ENCODE measurements at regions not wholly inside any gene's neighbourhood (a gene's known extent, or its start where the extent isn't known, plus 50 kb on each side); places are given as distances from the start of the nearest gene placed in this dataset.

DNA sequence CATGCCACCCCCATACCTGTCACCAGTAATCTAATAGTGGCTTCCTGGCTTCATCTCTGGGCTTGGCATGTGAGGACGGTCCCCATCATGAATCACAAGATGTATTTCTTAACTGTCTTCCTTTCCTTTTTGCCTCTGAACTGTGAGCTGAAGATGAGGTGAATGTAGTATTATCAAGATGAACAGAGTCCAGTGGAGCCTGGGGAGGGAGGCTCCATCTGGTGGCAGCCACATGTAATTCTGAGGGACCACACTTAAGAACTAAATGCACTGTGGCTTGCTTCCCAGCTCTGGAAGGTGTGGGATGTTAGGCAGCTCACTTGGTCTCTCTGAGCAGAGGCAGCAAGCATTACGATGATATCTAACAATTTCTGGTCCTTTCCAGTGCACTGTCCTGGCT, 354.9 kb upstream of the ASIC2 start:
- Histone ChIP-seq H4K20me1 (ENCODE audit: insufficient read depth, low read length, poor library complexity, severe bottlenecking) (no peaks in the 10 kb centered on the region), H3K36me3 (ENCODE audit: insufficient read depth, low read length) (no peaks in the 10 kb centered on the region), H3K79me2 (ENCODE audit: insufficient read depth, low read length) (no peaks in the 10 kb centered on the region), H2AFZ (ENCODE audit: low read length) (no peak overlapping the region), H3F3A (ENCODE audit: low read depth) (no peaks in the 10 kb centered on the region), H3K9me2 (replicated peaks; ENCODE audit: low read depth, low read length) (no peaks in the 10 kb centered on the region), H3K9me3 (ENCODE audit: insufficient read depth, low read depth, low read length) (no peaks in the 10 kb centered on the region), H3K4me3 (ENCODE audit: low read length, poor library complexity, severe bottlenecking) (no peak overlapping the region), H3K9ac (ENCODE audit: low read depth, low read length, poor library complexity, severe bottlenecking) (no peak overlapping the region), H3K4me2 (ENCODE audit: low read depth, low read length, poor library complexity, severe bottlenecking) (no peak overlapping the region), H3K4me1 (ENCODE audit: insufficient read depth, low read length, poor library complexity, severe bottlenecking) (no peaks in the 10 kb centered on the region), H3K27me3 (ENCODE audit: insufficient read depth, low read length, poor library complexity, severe bottlenecking) (no peaks in the 10 kb centered on the region)
- no peak for TF ChIP-seq EZH2phosphoT487 (IDR thresholded peaks at IDR 0.05; ENCODE audit: borderline replicate concordance)
- TF ChIP-seq, protein P1, sequence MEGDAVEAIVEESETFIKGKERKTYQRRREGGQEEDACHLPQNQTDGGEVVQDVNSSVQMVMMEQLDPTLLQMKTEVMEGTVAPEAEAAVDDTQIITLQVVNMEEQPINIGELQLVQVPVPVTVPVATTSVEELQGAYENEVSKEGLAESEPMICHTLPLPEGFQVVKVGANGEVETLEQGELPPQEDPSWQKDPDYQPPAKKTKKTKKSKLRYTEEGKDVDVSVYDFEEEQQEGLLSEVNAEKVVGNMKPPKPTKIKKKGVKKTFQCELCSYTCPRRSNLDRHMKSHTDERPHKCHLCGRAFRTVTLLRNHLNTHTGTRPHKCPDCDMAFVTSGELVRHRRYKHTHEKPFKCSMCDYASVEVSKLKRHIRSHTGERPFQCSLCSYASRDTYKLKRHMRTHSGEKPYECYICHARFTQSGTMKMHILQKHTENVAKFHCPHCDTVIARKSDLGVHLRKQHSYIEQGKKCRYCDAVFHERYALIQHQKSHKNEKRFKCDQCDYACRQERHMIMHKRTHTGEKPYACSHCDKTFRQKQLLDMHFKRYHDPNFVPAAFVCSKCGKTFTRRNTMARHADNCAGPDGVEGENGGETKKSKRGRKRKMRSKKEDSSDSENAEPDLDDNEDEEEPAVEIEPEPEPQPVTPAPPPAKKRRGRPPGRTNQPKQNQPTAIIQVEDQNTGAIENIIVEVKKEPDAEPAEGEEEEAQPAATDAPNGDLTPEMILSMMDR (conservative IDR thresholded peaks at IDR 0.05; ENCODE audit: low read length) = peak; percentile 30; the same call in 1 of the 2 replicates

DNA sequence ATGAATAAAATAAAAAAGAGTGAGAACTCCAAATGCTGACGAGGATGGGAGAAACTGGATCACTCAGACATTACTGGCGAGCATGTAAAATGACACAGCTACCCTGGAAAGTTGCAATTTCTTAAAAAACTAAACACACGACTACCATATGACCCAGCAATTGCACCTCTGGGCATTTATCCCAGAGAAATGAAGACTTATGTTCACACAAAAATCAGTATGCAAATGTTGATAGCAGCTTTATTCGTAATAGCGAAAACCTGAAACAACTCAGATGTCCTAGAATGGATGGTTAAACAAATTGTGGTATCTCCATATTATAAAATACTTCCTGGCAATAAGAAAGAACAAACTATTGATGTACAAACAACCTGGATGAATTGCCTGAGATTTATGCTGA, 357.2 kb upstream of the ASIC2 start:
- Histone ChIP-seq H3K4me3 (ENCODE audit: low read length, poor library complexity, severe bottlenecking) (no peak overlapping the region), H3K4me2 (ENCODE audit: low read depth, low read length, poor library complexity, severe bottlenecking) (no peak overlapping the region), H2AFZ (ENCODE audit: low read length) (no peak overlapping the region), H4K20me1 (ENCODE audit: insufficient read depth, low read length, poor library complexity, severe bottlenecking) (no peaks in the 10 kb centered on the region), H3K79me2 (ENCODE audit: insufficient read depth, low read length) (no peaks in the 10 kb centered on the region), H3K9ac (ENCODE audit: low read depth, low read length, poor library complexity, severe bottlenecking) (no peak overlapping the region), H3K27me3 (ENCODE audit: insufficient read depth, low read length, poor library complexity, severe bottlenecking) (no peaks in the 10 kb centered on the region), H3K4me1 (ENCODE audit: insufficient read depth, low read length, poor library complexity, severe bottlenecking) (no peaks in the 10 kb centered on the region), H3F3A (ENCODE audit: low read depth) (no peaks in the 10 kb centered on the region), H3K9me3 (ENCODE audit: insufficient read depth, low read depth, low read length) (no peaks in the 10 kb centered on the region), H3K9me2 (replicated peaks; ENCODE audit: low read depth, low read length) (no peaks in the 10 kb centered on the region), H3K36me3 (ENCODE audit: insufficient read depth, low read length) (no peaks in the 10 kb centered on the region)
- TF ChIP-seq, protein P1 (conservative IDR thresholded peaks at IDR 0.05; ENCODE audit: low read length) = no peak
- no peak for TF ChIP-seq EZH2phosphoT487 (IDR thresholded peaks at IDR 0.05; ENCODE audit: borderline replicate concordance)

DNA sequence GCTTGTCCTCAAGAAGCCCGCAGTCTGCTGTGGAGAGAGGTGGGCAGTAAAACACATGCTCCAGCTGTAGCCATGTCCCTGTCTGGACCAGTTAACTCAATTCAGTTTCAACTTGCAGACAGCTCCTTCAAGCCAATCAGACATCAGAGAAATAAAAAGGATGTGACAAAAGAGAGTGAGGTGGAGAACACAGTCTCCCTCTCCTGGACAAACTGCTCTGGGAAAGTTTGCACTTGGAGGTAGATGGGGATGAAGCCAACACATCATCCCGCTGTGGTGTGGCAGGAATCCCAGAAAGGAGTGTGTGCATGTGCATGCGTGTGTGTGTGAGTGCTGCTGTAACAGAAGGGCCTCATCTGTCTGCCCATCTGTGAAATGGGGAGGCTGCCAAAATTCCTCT, 358.6 kb upstream of the ASIC2 start:
- H3K79me2 ChIP-seq (ENCODE audit: insufficient read depth, low read length) = no peaks in the 10 kb centered on the region
- no peaks in the 10 kb centered on the region for H3K9me2 ChIP-seq (replicated peaks; ENCODE audit: low read depth, low read length)
- H2AFZ ChIP-seq (ENCODE audit: low read length) = no peak overlapping the region
- no peak overlapping the region for H3K9ac ChIP-seq (ENCODE audit: low read depth, low read length, poor library complexity, severe bottlenecking)
- H3K4me2 ChIP-seq (ENCODE audit: low read depth, low read length, poor library complexity, severe bottlenecking) = no peak overlapping the region
- TF ChIP-seq EZH2phosphoT487 (IDR thresholded peaks at IDR 0.05; ENCODE audit: borderline replicate concordance) = no peak
- TF ChIP-seq, protein P1 (conservative IDR thresholded peaks at IDR 0.05; ENCODE audit: low read length) = no peak
- H3K4me3 ChIP-seq (ENCODE audit: low read length, poor library complexity, severe bottlenecking) = no peak overlapping the region
- H4K20me1 ChIP-seq (ENCODE audit: insufficient read depth, low read length, poor library complexity, severe bottlenecking) = no peaks in the 10 kb centered on the region
- no peaks in the 10 kb centered on the region for H3F3A ChIP-seq (ENCODE audit: low read depth)
- H3K9me3 ChIP-seq (ENCODE audit: insufficient read depth, low read depth, low read length) = no peaks in the 10 kb centered on the region
- H3K27me3 ChIP-seq (ENCODE audit: insufficient read depth, low read length, poor library complexity, severe bottlenecking) = no peaks in the 10 kb centered on the region
- no peaks in the 10 kb centered on the region for H3K4me1 ChIP-seq (ENCODE audit: insufficient read depth, low read length, poor library complexity, severe bottlenecking)
- no peaks in the 10 kb centered on the region for H3K36me3 ChIP-seq (ENCODE audit: insufficient read depth, low read length)

All from Loucy (cell line).